ENCODE measurements at regions not wholly inside any gene's neighbourhood (a gene's known extent, or its start where the extent isn't known, plus 50 kb on each side); places are given as distances from the start of the nearest gene placed in this dataset.

GRCh38 chr16:79672524-79672923 is 72.0 kb upstream of the MAF start:
- Histone ChIP-seq H3K4me3 (no peak overlapping the region), H3K4me1 (no peaks in the 10 kb centered on the region), H3K9me3 (no peaks in the 10 kb centered on the region), H3K27ac (no peak overlapping the region), H3K27me3 (no peaks in the 10 kb centered on the region), H3K36me3 (replicated peaks in 1 of 2; ENCODE audit: insufficient read depth in 1 of 2, low read depth in 2 of 2) (no peaks in the 10 kb centered on the region)
- intact Hi-C loops (cut with DNase I), result no loop called here
- DNase-seq, result no peak
- ATAC-seq, result no peak
- WGBS, 2 donors, result 95 to 96% methylated on average over 2 of the region's 2 CpGs
- TF ChIP-seq CTCF (IDR thresholded peaks at IDR 0.05) (no peak), POLR2A (IDR thresholded peaks at IDR 0.05) (no peak)

- no peak overlapping the region for H3K27ac ChIP-seq
- TF ChIP-seq POLR2A (IDR thresholded peaks at IDR 0.05) (no peak), CTCF (IDR thresholded peaks at IDR 0.05) (no peak)
- intact Hi-C loops (cut with DNase I), result no loop called here
- no peaks in the 10 kb centered on the region for H3K36me3 ChIP-seq (replicated peaks in 1 of 2; ENCODE audit: insufficient read depth in 1 of 2, low read depth in 2 of 2)
- ATAC-seq (no peak), DNase-seq (no peak)
- no peaks in the 10 kb centered on the region for H3K9me3 ChIP-seq
- 72 to 79% methylated on average over 4 of the region's 4 CpGs for WGBS, 2 donors
- peaks cover 9% of the 10 kb centered on the region for H3K4me1 ChIP-seq
- H3K27me3 ChIP-seq, result no peaks in the 10 kb centered on the region
- H3K4me3 ChIP-seq, result no peak overlapping the region
Measured at GRCh38 chr16:79668502-79668901, 68.0 kb upstream of the MAF start.

DNA sequence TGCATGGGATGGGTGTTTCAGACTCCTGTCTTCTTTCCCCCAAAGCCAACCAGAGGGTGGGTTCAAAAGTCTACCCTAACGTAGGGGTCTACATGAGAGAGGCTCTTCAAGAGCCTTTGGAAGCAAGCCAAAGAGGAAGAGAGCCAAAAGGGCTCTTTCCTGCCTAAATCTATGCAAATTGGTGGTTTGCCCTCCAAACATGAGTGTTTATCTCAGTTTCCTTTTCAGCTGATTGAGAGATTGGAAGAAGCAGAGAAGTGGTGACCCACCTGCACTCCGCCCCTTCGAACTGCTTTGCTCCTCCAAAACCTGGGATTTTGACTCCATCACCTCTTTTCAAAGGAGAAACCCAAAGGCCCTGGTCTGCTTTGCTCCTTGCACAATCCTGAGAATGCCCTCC is 65.4 kb upstream of the MAF start:
- no peak overlapping the region for H3K27ac ChIP-seq
- peaks cover 9% of the 10 kb centered on the region for H3K4me1 ChIP-seq
- no peaks in the 10 kb centered on the region for H3K36me3 ChIP-seq (replicated peaks in 1 of 2; ENCODE audit: insufficient read depth in 1 of 2, low read depth in 2 of 2)
- H3K9me3 ChIP-seq, result no peaks in the 10 kb centered on the region
- H3K4me3 ChIP-seq, result no peak overlapping the region
- TF ChIP-seq CTCF (IDR thresholded peaks at IDR 0.05) (no peak), POLR2A (IDR thresholded peaks at IDR 0.05) (no peak)
- 75 to 83% methylated on average over 3 of the region's 3 CpGs for WGBS, 2 donors
- no peaks in the 10 kb centered on the region for H3K27me3 ChIP-seq
- DNase-seq (no peak), ATAC-seq (no peak)
- intact Hi-C loops (cut with DNase I), result no loop called here

DNA sequence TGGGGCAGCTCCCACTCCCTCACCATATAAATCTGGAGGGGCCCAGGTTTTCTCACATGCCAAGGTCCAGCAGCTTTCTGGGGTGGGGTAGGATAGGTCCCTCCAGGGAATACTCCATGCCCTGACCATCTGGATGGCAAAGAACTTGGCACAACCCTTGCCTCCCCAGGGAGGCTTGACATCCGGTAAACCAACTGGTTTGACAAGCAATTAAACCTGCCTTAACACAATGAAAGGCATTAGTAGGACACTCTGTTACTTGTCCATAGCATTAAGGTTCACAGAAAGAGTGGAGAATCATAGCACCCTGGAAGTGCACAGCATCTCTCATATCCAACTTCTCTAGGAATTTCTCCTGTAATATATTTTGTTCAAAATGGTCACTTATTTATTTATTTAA is 63.9 kb upstream of the MAF start:
- Histone ChIP-seq H3K9me3 (no peaks in the 10 kb centered on the region), H3K27me3 (no peaks in the 10 kb centered on the region), H3K4me1 (peaks cover 9% of the 10 kb centered on the region), H3K36me3 (replicated peaks in 1 of 2; ENCODE audit: insufficient read depth in 1 of 2, low read depth in 2 of 2) (no peaks in the 10 kb centered on the region), H3K27ac (no peak overlapping the region), H3K4me3 (no peak overlapping the region)
- ATAC-seq, result no peak
- intact Hi-C loops (cut with DNase I), result no loop called here
- peak in 1 of 4 donors; percentile 10 for DNase-seq
- TF ChIP-seq POLR2A (IDR thresholded peaks at IDR 0.05) (no peak), CTCF (IDR thresholded peaks at IDR 0.05) (peak in 1 of 7 experiments; percentile 18)
- WGBS, 2 donors, result 11 to 16% methylated on average over 1 of the region's 1 CpG

- no peak for ATAC-seq
- intact Hi-C loops (cut with DNase I), result no loop called here
- Histone ChIP-seq H3K4me1 (peaks cover 9% of the 10 kb centered on the region), H3K4me3 (no peak overlapping the region), H3K27me3 (no peaks in the 10 kb centered on the region), H3K27ac (no peak overlapping the region), H3K9me3 (no peaks in the 10 kb centered on the region), H3K36me3 (replicated peaks in 1 of 2; ENCODE audit: insufficient read depth in 1 of 2, low read depth in 2 of 2) (no peaks in the 10 kb centered on the region)
- WGBS, 2 donors, result 84 to 86% methylated on average over 5 of the region's 5 CpGs
- TF ChIP-seq POLR2A (IDR thresholded peaks at IDR 0.05), result no peak
- no peak for TF ChIP-seq CTCF (IDR thresholded peaks at IDR 0.05)
- DNase-seq, result no peak
Measured at GRCh38 chr16:79662669-79663313, 62.3 kb upstream of the MAF start.
